WERI-Rb-1 (cell line): ENCODE measurements at regions not wholly inside any gene's neighbourhood (a gene's known extent, or its start where the extent isn't known, plus 50 kb on each side); places are given as distances from the start of the nearest gene placed in this dataset.

Source experiments
- DNase-seq: peaks from one replicate; pipeline ENCODE4 v3.0.0-alpha.2; 2020
- H3K27ac ChIP-seq: fragments of 250-450 bp; sonication (Bioruptor Pico); 2 replicates; pipeline ENCODE4 v1.5.1; 2020; ENCODE audit warnings: mild to moderate bottlenecking, moderate library complexity
- H3K27me3 ChIP-seq: fragments of 250-450 bp; sonication (Bioruptor Pico); 2 replicates; pipeline ENCODE4 v1.5.1; 2021; ENCODE audit warnings: mild to moderate bottlenecking, low read depth, moderate library complexity; ENCODE audit not compliant: insufficient read depth, severe bottlenecking
- H3K36me3 ChIP-seq: fragments of 250-450 bp; sonication (Bioruptor Pico); 2 replicates; pipeline ENCODE4 v1.5.1; 2020; ENCODE audit warnings: mild to moderate bottlenecking, moderate library complexity
- H3K4me3 ChIP-seq: 2 replicates; pipeline ENCODE4 v1.5.1; 2011; ENCODE audit warnings: low read depth, mild to moderate bottlenecking, control low read depth, low read length
- H3K9me3 ChIP-seq: fragments of 250-450 bp; sonication (Bioruptor Pico); 2 replicates; pipeline ENCODE4 v1.5.1; 2021; ENCODE audit warnings: mild to moderate bottlenecking, moderate library complexity; ENCODE audit not compliant: severe bottlenecking
- TF ChIP-seq, protein P1 (sequence below): IDR thresholded peaks from 2 replicates; pipeline ENCODE4 v1.5.1; 2011; ENCODE audit warnings: low read depth, mild to moderate bottlenecking, control low read depth, inconsistent platforms, low read length

- TF ChIP-seq, protein P1, sequence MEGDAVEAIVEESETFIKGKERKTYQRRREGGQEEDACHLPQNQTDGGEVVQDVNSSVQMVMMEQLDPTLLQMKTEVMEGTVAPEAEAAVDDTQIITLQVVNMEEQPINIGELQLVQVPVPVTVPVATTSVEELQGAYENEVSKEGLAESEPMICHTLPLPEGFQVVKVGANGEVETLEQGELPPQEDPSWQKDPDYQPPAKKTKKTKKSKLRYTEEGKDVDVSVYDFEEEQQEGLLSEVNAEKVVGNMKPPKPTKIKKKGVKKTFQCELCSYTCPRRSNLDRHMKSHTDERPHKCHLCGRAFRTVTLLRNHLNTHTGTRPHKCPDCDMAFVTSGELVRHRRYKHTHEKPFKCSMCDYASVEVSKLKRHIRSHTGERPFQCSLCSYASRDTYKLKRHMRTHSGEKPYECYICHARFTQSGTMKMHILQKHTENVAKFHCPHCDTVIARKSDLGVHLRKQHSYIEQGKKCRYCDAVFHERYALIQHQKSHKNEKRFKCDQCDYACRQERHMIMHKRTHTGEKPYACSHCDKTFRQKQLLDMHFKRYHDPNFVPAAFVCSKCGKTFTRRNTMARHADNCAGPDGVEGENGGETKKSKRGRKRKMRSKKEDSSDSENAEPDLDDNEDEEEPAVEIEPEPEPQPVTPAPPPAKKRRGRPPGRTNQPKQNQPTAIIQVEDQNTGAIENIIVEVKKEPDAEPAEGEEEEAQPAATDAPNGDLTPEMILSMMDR, result no peak
- no peak overlapping the region for H3K4me3 ChIP-seq
- H3K27ac ChIP-seq, result peak overlapping the region; percentile 19
- no peaks in the 10 kb centered on the region for H3K27me3 ChIP-seq
- no peak for DNase-seq
- H3K9me3 ChIP-seq, result no peaks in the 10 kb centered on the region
- no peaks in the 10 kb centered on the region for H3K36me3 ChIP-seq
Measured at GRCh38 chrX:39955625-39956024, 142.1 kb downstream of the BCOR start.

GRCh38 chrX:39956803-39957394 lies 140.9 kb downstream of the BCOR start:
- no peak overlapping the region for H3K4me3 ChIP-seq
- H3K27me3 ChIP-seq, result no peaks in the 10 kb centered on the region
- DNase-seq, result no peak
- H3K9me3 ChIP-seq, result no peaks in the 10 kb centered on the region
- TF ChIP-seq, protein P1, result 0 out of 2 replicates have a peak, but pooled peaks have one; percentile 32
- no peak overlapping the region for H3K27ac ChIP-seq
- no peaks in the 10 kb centered on the region for H3K36me3 ChIP-seq

DNA sequence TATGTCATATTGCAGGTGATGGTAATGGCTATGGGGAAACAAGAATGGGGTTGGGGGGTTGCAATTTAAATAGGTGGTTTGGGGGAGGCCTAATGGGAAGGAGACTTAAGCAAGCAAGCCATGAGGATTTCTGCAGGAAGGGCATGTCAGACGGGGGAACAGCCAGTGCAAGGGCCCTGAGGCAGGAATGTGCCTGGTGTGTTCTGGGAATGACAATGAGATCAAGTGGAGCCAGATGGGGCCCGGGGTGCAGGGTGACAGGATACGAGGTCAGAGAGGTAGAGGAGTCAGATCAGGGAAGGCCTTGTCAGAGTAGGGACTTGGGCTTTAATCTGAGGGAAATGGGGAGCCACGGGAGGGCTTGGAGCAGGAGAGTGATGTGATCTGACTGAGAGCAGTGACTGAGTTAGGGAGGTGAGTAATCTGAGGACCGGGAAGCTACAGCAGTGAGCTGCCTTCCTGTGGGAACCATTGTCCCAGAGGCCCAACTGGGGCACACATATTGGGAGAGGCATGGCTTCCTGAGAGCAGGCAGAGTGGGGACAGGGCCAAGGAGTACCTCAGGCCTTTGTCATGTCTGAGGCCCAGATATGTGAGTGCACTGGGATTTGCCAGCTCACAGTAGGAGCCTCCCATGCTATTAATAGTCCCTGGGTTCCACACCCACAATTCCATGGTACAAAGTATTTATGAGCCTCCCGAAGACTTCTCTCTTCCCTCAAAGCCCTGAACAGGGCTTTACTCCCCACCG lies 139.8 kb downstream of the BCOR start:
- no peak for DNase-seq
- no peaks in the 10 kb centered on the region for H3K27me3 ChIP-seq
- no peaks in the 10 kb centered on the region for H3K9me3 ChIP-seq
- no peak overlapping the region for H3K27ac ChIP-seq
- no peaks in the 10 kb centered on the region for H3K36me3 ChIP-seq
- H3K4me3 ChIP-seq, result no peak overlapping the region
- TF ChIP-seq, protein P1, result no peak

DNA sequence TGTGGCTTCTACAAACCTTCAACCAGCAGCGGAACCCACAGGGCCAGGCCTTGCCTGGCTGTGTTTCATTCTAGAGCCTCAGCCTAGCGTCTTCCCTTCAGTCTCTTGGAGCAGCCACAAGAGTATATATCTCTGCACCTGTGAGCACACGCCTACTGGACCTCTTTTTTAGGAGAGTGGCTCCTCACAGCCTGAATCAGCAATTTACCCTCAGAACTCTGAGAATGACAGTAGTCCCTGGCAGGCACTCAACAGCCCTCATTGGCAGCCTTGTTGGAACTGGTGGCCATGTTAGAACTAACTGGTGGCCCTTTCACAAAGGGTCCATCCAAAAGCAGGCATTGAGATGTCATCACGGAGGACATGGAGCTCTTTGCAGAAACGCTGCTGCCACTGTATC lies 138.9 kb downstream of the BCOR start:
- DNase-seq, result no peak
- TF ChIP-seq, protein P1, result no peak
- H3K27me3 ChIP-seq, result no peaks in the 10 kb centered on the region
- H3K27ac ChIP-seq, result no peak overlapping the region
- no peaks in the 10 kb centered on the region for H3K36me3 ChIP-seq
- H3K4me3 ChIP-seq, result no peak overlapping the region
- no peaks in the 10 kb centered on the region for H3K9me3 ChIP-seq

DNA sequence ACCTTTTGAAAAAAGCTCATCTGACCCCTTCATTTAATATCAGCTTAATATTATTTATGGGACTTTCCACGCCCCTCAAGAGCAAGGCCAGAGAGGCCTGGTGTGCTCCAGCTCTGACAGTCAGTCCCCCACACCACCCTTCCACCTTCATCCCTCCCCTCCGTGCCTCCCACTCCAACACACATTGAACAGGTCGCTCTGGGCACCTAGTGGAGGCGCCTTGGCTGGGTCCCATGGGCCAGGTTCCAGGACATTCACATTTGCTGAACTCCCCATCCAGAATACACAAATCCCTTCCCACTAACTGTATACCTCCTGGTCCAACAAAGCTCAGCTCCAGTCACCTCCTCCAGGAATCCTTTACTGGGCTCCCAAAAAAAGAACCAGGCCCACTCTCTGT lies 137.5 kb downstream of the BCOR start:
- Histone ChIP-seq H3K36me3 (no peaks in the 10 kb centered on the region), H3K27ac (no peak overlapping the region), H3K27me3 (no peaks in the 10 kb centered on the region), H3K4me3 (no peak overlapping the region), H3K9me3 (peaks cover 4% of the 10 kb centered on the region)
- no peak for DNase-seq
- TF ChIP-seq, protein P1, result no peak
